GM23248 (cell line): ENCODE measurements at regions not wholly inside any gene's neighbourhood (a gene's known extent, or its start where the extent isn't known, plus 50 kb on each side); places are given as distances from the start of the nearest gene placed in this dataset.

Experiments used
- DNase-seq: peaks from one replicate; pipeline ENCODE4 v3.0.0-alpha.2; 2015
- H2AFZ ChIP-seq: fragments of 200-600 bp; sonication (generic); 2 replicates; pipeline ENCODE4 v1.6.1; 2016; ENCODE audit warnings: antibody characterized with exemption
- H3F3A ChIP-seq: fragments of 200-600 bp; sonication (generic); 2 replicates; pipeline ENCODE4 v1.6.1; 2016; ENCODE audit warnings: mild to moderate bottlenecking, antibody characterized with exemption, mixed run types; ENCODE audit not compliant: insufficient read depth
- H3K27ac ChIP-seq: fragments of 200-600 bp; sonication (generic); 2 replicates; pipeline ENCODE4 v1.5.1; 2016; ENCODE audit warnings: mild to moderate bottlenecking
- H3K27me3 ChIP-seq: fragments of 200-600 bp; sonication (generic); replicated peaks from 2 replicates; pipeline ENCODE4 v1.6.1; 2016; ENCODE audit warnings: mild to moderate bottlenecking; ENCODE audit not compliant: insufficient read depth
- H3K36me3 ChIP-seq: fragments of 200-600 bp; sonication (generic); 2 replicates; pipeline ENCODE4 v1.6.1; 2016; ENCODE audit warnings: low read depth, mild to moderate bottlenecking
- H3K4me1 ChIP-seq: fragments of 200-600 bp; sonication (generic); 2 replicates; pipeline ENCODE4 v1.6.1; 2016; ENCODE audit warnings: mild to moderate bottlenecking; ENCODE audit not compliant: insufficient read depth
- H3K4me2 ChIP-seq: fragments of 200-600 bp; sonication (generic); one replicate; pipeline ENCODE4 v1.6.1; 2016; ENCODE audit warnings: mild to moderate bottlenecking; ENCODE audit not compliant: unreplicated experiment
- H3K4me3 ChIP-seq: fragments of 200-600 bp; sonication (generic); 2 replicates; pipeline ENCODE4 v1.5.1; 2016; ENCODE audit warnings: mild to moderate bottlenecking
- H3K79me2 ChIP-seq: fragments of 200-600 bp; sonication (generic); 2 replicates; pipeline ENCODE4 v1.6.1; 2016; ENCODE audit warnings: mild to moderate bottlenecking; ENCODE audit not compliant: insufficient read depth
- H3K9ac ChIP-seq: fragments of 200-600 bp; sonication (generic); 2 replicates; pipeline ENCODE4 v1.6.1; 2016; ENCODE audit warnings: mild to moderate bottlenecking
- H3K9me2 ChIP-seq: fragments of 200-600 bp; sonication (generic); 2 replicates; pipeline ENCODE4 v1.6.1; 2016; ENCODE audit warnings: mixed run types, mild to moderate bottlenecking, moderate library complexity; ENCODE audit not compliant: insufficient read depth
- H3K9me3 ChIP-seq: fragments of 200-600 bp; sonication (generic); one replicate; pipeline ENCODE4 v1.6.1; 2017; ENCODE audit warnings: low read depth
- H4K20me1 ChIP-seq: fragments of 200-600 bp; sonication (generic); 2 replicates; pipeline ENCODE4 v1.6.0; 2016; ENCODE audit not compliant: insufficient read depth
- EZH2 ChIP-seq: fragments of 200-600 bp; sonication (generic); IDR thresholded peaks from 2 replicates; pipeline ENCODE4 v1.6.1; 2018; ENCODE audit warnings: antibody characterized with exemption, mild to moderate bottlenecking; ENCODE audit not compliant: insufficient read depth, poor library complexity, severe bottlenecking
- EZH2phosphoT487 ChIP-seq: fragments of 200-600 bp; sonication (generic); IDR thresholded peaks from 2 replicates; pipeline ENCODE4 v1.6.1; 2018; ENCODE audit warnings: antibody characterized with exemption, moderate library complexity, mild to moderate bottlenecking, low read depth; ENCODE audit not compliant: insufficient read depth
- WGBS, 2 experiments: methylation state at CpG; one replicate each; pipeline ENCODE4 v1.1.6; 2015 to 2017; ENCODE audit warnings: low lambda C conversion rate in 2 of 2, low coverage in 1 of 2; ENCODE audit errors: missing lambda C conversion rate in 2 of 2; 5-methylcytosine and 5-hydroxymethylcytosine counted together
- in situ Hi-C: fragments of 300-500 bp; cut with MboI; formaldehyde crosslinking; loops from 2 replicates; pipeline ENCODE4 v1.15.0; 2020

GRCh38 chr2:37874470-37874869 is 50.6 kb upstream of the RMDN2 start:
- Histone ChIP-seq H3K27me3 (no peaks in the 10 kb centered on the region), H3K9me2 (no peaks in the 10 kb centered on the region), H3K4me1 (peaks cover 35% of the 10 kb centered on the region), H3K36me3 (no peaks in the 10 kb centered on the region), H2AFZ (no peak overlapping the region), H4K20me1 (no peaks in the 10 kb centered on the region), H3F3A (peaks cover 17% of the 10 kb centered on the region), H3K4me3 (no peak overlapping the region), H3K9ac (no peak overlapping the region), H3K79me2 (no peaks in the 10 kb centered on the region), H3K9me3 (no peaks in the 10 kb centered on the region), H3K4me2 (no peak overlapping the region), H3K27ac (no peak overlapping the region)
- in situ Hi-C loops = no loop called here
- DNase-seq = no peak
- TF ChIP-seq EZH2 = no peak
- TF ChIP-seq EZH2phosphoT487 = no peak
- WGBS, 2 experiments = 95 to 98% methylated on average over 7 of the region's 7 CpGs
